Gastrocnemius medialis (tissue), 4 donors: ENCODE measurements at regions not wholly inside any gene's neighbourhood (a gene's known extent, or its start where the extent isn't known, plus 50 kb on each side); places are given as distances from the start of the nearest gene placed in this dataset.

Experiments
- POLR2A ChIP-seq, 2 donors: fragments of 450-650 bp; IDR thresholded peaks; one replicate each; pipeline ENCODE4 v1.6.1; 2017; ENCODE audit warnings: antibody characterized with exemption in 2 of 2, mild to moderate bottlenecking in 2 of 2, moderate library complexity in 2 of 2
- TF ChIP-seq, protein P1 (sequence below), 5 experiments: fragments of 450-650 bp in 3 of 5; fragments of 200-600 bp in 2 of 5; sonication (generic) in 2 of 5; IDR thresholded peaks in 4 of 5; conservative IDR thresholded peaks in 1 of 5; 1 replicate in 4 of 5; 2 replicates in 1 of 5; pipeline ENCODE4 v1.5.1; 2016 to 2019; ENCODE audit warnings: antibody characterized with exemption in 5 of 5, mild to moderate bottlenecking in 3 of 5, moderate library complexity in 3 of 5

GRCh38 chr7:19368491-19368925 lies 223.3 kb upstream of the FERD3L start:
- TF ChIP-seq, protein P1, sequence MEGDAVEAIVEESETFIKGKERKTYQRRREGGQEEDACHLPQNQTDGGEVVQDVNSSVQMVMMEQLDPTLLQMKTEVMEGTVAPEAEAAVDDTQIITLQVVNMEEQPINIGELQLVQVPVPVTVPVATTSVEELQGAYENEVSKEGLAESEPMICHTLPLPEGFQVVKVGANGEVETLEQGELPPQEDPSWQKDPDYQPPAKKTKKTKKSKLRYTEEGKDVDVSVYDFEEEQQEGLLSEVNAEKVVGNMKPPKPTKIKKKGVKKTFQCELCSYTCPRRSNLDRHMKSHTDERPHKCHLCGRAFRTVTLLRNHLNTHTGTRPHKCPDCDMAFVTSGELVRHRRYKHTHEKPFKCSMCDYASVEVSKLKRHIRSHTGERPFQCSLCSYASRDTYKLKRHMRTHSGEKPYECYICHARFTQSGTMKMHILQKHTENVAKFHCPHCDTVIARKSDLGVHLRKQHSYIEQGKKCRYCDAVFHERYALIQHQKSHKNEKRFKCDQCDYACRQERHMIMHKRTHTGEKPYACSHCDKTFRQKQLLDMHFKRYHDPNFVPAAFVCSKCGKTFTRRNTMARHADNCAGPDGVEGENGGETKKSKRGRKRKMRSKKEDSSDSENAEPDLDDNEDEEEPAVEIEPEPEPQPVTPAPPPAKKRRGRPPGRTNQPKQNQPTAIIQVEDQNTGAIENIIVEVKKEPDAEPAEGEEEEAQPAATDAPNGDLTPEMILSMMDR (IDR thresholded peaks at IDR 0.05 in 4 of 5, conservative IDR thresholded peaks at IDR 0.05 in 1 of 5) = no peak
- TF ChIP-seq POLR2A (IDR thresholded peaks at IDR 0.05) = no peak
